Kidney epithelial cell (primary cell): ENCODE measurements at regions not wholly inside any gene's neighbourhood (a gene's known extent, or its start where the extent isn't known, plus 50 kb on each side); places are given as distances from the start of the nearest gene placed in this dataset.

ENCODE experiments used
- DNase-seq: peaks from one replicate; pipeline ENCODE4 v3.0.0-alpha.2; 2010; ENCODE audit warnings: low read depth
- H3K27me3 ChIP-seq: 2 replicates; pipeline ENCODE4 v1.6.0; 2011; ENCODE audit warnings: low read length; ENCODE audit not compliant: control insufficient read depth, insufficient read depth
- H3K36me3 ChIP-seq: 2 replicates; pipeline ENCODE4 v1.5.1; 2011; ENCODE audit warnings: low read length; ENCODE audit not compliant: control insufficient read depth, insufficient read depth
- H3K4me3 ChIP-seq: 2 replicates; pipeline ENCODE4 v1.5.1; 2011; ENCODE audit warnings: low read depth, mild to moderate bottlenecking, control low read depth, low read length
- TF ChIP-seq, protein P1 (sequence below): IDR thresholded peaks from 2 replicates; pipeline ENCODE4 v1.5.1; 2011; ENCODE audit warnings: mild to moderate bottlenecking, moderate library complexity, low read length, control low read depth, inconsistent platforms; ENCODE audit not compliant: insufficient read depth, poor library complexity, severe bottlenecking

GRCh38 chr7:35889001-35889400 lies 88.1 kb downstream of the SEPTIN7 start:
- TF ChIP-seq, protein P1, sequence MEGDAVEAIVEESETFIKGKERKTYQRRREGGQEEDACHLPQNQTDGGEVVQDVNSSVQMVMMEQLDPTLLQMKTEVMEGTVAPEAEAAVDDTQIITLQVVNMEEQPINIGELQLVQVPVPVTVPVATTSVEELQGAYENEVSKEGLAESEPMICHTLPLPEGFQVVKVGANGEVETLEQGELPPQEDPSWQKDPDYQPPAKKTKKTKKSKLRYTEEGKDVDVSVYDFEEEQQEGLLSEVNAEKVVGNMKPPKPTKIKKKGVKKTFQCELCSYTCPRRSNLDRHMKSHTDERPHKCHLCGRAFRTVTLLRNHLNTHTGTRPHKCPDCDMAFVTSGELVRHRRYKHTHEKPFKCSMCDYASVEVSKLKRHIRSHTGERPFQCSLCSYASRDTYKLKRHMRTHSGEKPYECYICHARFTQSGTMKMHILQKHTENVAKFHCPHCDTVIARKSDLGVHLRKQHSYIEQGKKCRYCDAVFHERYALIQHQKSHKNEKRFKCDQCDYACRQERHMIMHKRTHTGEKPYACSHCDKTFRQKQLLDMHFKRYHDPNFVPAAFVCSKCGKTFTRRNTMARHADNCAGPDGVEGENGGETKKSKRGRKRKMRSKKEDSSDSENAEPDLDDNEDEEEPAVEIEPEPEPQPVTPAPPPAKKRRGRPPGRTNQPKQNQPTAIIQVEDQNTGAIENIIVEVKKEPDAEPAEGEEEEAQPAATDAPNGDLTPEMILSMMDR = no peak
- no peaks in the 10 kb centered on the region for H3K36me3 ChIP-seq
- no peak overlapping the region for H3K4me3 ChIP-seq
- no peaks in the 10 kb centered on the region for H3K27me3 ChIP-seq
- no peak for DNase-seq

GRCh38 chr7:35889870-35890269 lies 89.0 kb downstream of the SEPTIN7 start:
- no peaks in the 10 kb centered on the region for H3K27me3 ChIP-seq
- H3K36me3 ChIP-seq = no peaks in the 10 kb centered on the region
- H3K4me3 ChIP-seq = no peak overlapping the region
- DNase-seq = no peak
- TF ChIP-seq, protein P1 = no peak

DNA sequence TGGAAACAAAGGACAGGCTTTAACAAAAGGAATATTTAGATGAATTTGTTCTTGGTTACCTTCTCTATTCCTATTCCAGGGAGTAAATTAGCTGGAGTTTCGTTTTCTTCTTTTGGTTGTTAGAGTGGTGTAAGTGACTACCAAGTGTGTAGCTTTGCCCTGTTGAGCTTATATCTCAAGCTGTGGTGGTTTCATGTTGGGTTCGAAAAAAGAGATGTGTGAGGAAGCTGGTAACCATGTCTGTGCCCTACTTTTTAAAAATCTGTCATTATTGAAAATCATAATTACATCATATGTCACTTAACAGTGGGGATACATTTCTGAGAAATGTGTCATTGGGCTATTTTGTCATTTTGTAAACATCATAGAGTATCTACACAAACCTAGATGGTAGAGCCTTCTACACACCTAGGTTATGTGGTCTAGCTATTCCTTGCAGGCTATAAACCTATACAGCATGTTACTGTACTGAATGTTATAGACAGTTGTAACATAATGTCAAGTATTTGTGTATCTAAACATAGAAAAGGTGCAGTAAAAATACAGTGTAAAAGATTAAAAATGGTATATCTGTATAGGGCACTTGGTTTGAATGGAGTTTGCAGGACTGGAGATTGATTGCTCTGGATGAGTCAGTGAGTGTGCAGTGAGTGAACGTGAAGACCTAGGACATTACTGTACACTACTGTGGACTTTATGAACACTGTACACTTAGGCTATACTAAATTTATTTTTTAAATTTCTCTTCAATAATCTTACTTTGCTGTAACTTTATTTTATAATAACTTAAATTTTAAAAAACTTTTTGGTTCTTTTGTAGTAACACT lies 90.4 kb downstream of the SEPTIN7 start:
- no peaks in the 10 kb centered on the region for H3K36me3 ChIP-seq
- no peak for DNase-seq
- H3K27me3 ChIP-seq = no peaks in the 10 kb centered on the region
- H3K4me3 ChIP-seq = no peak overlapping the region
- TF ChIP-seq, protein P1 = no peak

DNA sequence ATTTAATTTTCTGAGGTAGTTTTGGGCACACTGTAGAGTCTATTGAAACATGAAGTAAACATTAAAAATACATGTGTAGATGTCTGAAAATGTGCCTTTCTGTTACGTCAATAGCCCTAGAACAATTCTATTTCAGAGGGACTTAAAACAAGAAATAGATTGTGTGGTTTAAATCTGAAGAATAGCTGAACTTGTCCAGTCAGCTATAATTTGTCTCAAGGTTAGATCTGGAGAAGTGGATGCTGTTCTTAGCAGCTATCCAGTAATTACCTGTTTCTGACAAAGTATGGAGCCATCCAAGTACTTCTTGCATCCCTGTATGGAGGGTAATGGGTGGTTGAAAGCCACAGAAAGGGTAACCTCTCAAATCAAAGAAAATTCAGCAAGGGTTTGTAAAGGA lies 92.8 kb downstream of the SEPTIN7 start:
- no peak overlapping the region for H3K4me3 ChIP-seq
- TF ChIP-seq, protein P1 = no peak
- H3K36me3 ChIP-seq = no peaks in the 10 kb centered on the region
- no peaks in the 10 kb centered on the region for H3K27me3 ChIP-seq
- no peak for DNase-seq

DNA sequence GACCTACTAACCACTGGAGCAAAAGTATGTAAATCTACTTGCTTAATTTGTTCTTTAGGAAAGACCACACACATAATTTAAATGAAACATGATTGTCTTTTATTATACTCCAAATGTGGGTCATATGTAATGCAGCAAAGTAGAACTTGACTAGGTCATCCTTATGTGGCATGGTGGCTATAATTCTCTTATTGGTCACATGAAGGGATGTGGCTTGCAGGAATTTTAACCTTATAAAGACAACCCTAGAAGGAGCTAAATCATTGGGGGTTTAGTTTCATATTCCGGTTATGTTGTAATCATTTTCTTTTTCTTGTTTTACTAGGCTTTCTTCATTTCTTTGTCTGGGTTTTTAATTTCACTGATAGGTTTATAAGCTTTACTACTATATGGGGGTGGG lies 93.9 kb downstream of the SEPTIN7 start:
- DNase-seq = no peak
- Histone ChIP-seq H3K27me3 (no peaks in the 10 kb centered on the region), H3K36me3 (no peaks in the 10 kb centered on the region), H3K4me3 (no peak overlapping the region)
- TF ChIP-seq, protein P1 = no peak

- DNase-seq = no peak
- no peak overlapping the region for H3K4me3 ChIP-seq
- no peaks in the 10 kb centered on the region for H3K36me3 ChIP-seq
- TF ChIP-seq, protein P1 = no peak
- no peaks in the 10 kb centered on the region for H3K27me3 ChIP-seq
These were observed 99.8 kb downstream of the SEPTIN7 start for GRCh38 chr7:35900651-35901050.
